Adrenal gland (tissue), 9 donors: ENCODE measurements at regions not wholly inside any gene's neighbourhood (a gene's known extent, or its start where the extent isn't known, plus 50 kb on each side); places are given as distances from the start of the nearest gene placed in this dataset.

ENCODE experiments used
- DNase-seq, 7 donors: peaks; one replicate each; pipeline ENCODE4 v3.0.0-alpha.2; 2019 to 2020
- H3K27ac ChIP-seq, 5 donors: fragments of 200-600 bp; sonication (generic) in 4 of 5; 1 replicate in 3 of 5; 2 replicates in 2 of 5; pipeline versions ENCODE4 v1.5.1 to v1.8.0; 2016 to 2020; ENCODE audit warnings: mild to moderate bottlenecking in 1 of 5
- H3K27me3 ChIP-seq: fragments of 200-600 bp; 2 replicates; pipeline ENCODE4 v1.8.0; 2021
- H3K36me3 ChIP-seq, 2 donors: fragments of 200-600 bp; replicated peaks in 1 of 2; 1 replicate in 1 of 2; 2 replicates in 1 of 2; pipeline versions ENCODE4 v1.5.1 to v1.8.0; 2018 to 2022
- H3K4me1 ChIP-seq, 2 donors: fragments of 200-600 bp; replicated peaks in 1 of 2; 1 replicate in 1 of 2; 2 replicates in 1 of 2; pipeline versions ENCODE4 v1.5.1 to v1.8.0; 2018 to 2021
- H3K4me3 ChIP-seq, 4 donors: fragments of 200-600 bp; sonication (generic) in 3 of 4; one replicate each; pipeline ENCODE4 v1.5.1; 2016 to 2018
- H3K9me3 ChIP-seq, 3 donors: fragments of 200-600 bp; sonication (generic) in 1 of 3; replicated peaks in 1 of 3; 1 replicate in 2 of 3; 2 replicates in 1 of 3; pipeline versions ENCODE4 v1.5.1 to v1.8.0; 2016 to 2021
- CTCF ChIP-seq, 6 experiments: fragments of 450-650 bp in 4 of 6; fragments of 200-600 bp in 2 of 6; sonication (generic) in 1 of 6; IDR thresholded peaks; 1 replicate in 5 of 6; 2 replicates in 1 of 6; pipeline versions ENCODE4 v1.5.1 to v1.8.0; 2016 to 2021; ENCODE audit warnings: antibody characterized with exemption in 6 of 6, mild to moderate bottlenecking in 2 of 6, moderate library complexity in 1 of 6
- POLR2A ChIP-seq, 2 donors: fragments of 450-650 bp; IDR thresholded peaks; one replicate each; pipeline ENCODE4 v1.6.1; 2017; ENCODE audit warnings: antibody characterized with exemption in 2 of 2, mild to moderate bottlenecking in 2 of 2, moderate library complexity in 1 of 2
- WGBS, 4 donors: extraction: QIAGEN DNeasy Blood & Tissue Kit in 2 of 4; methylation state at CpG; one replicate each; pipeline versions ENCODE4 v1.1.5 to v1.1.7; 2013 to 2017; 5-methylcytosine and 5-hydroxymethylcytosine counted together
- intact Hi-C, 2 donors: fragments of 100-400 bp; cut with DNase I; formaldehyde crosslinking; loops; one replicate each; pipeline versions ENCODE4 v1.14.1 to v1.15.0; 2022 to 2023
- donor health status: healthy with polysubstance abuse.
- donor health status: Bipolar disorder and iron deficiency.
- donor health status: DM: yes; HTN: yes; CAD: no.
- donor health status: DM: no; HTN: no; CAD: no.
- donor health status: DM: no; HTN: no; CAD: no.

DNA sequence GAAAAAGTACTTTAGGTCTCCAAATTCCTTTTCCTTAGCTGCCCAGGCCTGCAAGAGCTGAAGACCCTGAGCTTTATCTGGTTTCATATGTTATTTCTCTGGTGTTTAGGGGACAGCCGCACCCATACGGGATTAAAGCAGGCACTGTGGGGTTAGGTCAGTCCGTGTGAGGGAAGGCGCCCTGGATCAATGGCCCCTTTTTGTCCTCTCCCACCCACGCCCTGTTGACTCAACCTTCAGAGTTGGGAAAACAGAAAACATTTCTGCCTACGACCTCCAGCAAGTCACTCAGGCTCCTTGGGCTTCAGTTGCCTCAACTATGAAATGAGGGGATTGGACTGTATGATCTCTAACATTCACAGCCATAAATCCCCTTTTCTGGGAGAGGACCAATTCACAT is 55.2 kb upstream of the BARX2 start:
- no peak for TF ChIP-seq POLR2A (IDR thresholded peaks at IDR 0.05)
- no peak for TF ChIP-seq CTCF (IDR thresholded peaks at IDR 0.05)
- Histone ChIP-seq H3K36me3 (no peaks in the 10 kb centered on the region), H3K4me1 (peaks cover 0 to 4% of the 10 kb centered on the region in 2 donors), H3K27ac (no peak overlapping the region), H3K9me3 (no peaks in the 10 kb centered on the region), H3K4me3 (no peak overlapping the region), H3K27me3 (no peaks in the 10 kb centered on the region)
- intact Hi-C loops = loop anchor here in 1 of 2 donors (10.0 kb wide), 2 partner anchors 96 to 436 kb away; no protein-coding TSS in a partner anchor
- 71 to 83% (median 80%) methylated on average over 6 of the region's 6 CpGs for WGBS, 4 donors
- no peak for DNase-seq

GRCh38 chr11:129319751-129320150 is 55.9 kb upstream of the BARX2 start:
- WGBS, 4 donors = 64 to 73% (median 72%) methylated on average over 4 of the region's 4 CpGs
- TF ChIP-seq POLR2A (IDR thresholded peaks at IDR 0.05) = no peak
- no peak for TF ChIP-seq CTCF (IDR thresholded peaks at IDR 0.05)
- intact Hi-C loops = loop anchor here in 1 of 2 donors (10.0 kb wide), 2 partner anchors 95 to 435 kb away; no protein-coding TSS in a partner anchor
- Histone ChIP-seq H3K4me1 (peaks cover 0 to 4% of the 10 kb centered on the region in 2 donors), H3K27me3 (no peaks in the 10 kb centered on the region), H3K27ac (no peak overlapping the region), H3K36me3 (no peaks in the 10 kb centered on the region), H3K4me3 (no peak overlapping the region), H3K9me3 (no peaks in the 10 kb centered on the region)
- no peak for DNase-seq

DNA sequence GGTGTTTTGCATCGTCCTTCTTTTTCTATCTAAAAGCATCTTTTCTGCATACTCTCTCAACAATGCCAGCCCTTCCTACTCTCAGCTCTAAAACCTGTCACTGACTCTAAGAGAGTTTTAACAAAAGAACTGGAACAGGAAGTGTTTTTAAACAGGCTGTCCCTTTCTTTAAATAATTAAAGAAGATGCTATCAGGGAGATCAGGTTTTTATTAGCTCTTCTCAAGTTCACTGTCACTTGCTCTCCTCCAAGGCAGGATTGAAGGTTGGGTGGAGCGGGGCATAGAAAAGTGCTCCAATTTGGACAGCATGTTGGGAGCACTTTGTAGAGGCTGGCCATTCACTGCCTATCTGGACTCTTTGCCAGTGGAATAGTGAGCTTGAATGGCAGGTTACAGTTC is 56.4 kb upstream of the BARX2 start:
- intact Hi-C loops = no loop called here
- WGBS, 4 donors = 88 to 95% (median 91%) methylated on average over 2 of the region's 2 CpGs

DNA sequence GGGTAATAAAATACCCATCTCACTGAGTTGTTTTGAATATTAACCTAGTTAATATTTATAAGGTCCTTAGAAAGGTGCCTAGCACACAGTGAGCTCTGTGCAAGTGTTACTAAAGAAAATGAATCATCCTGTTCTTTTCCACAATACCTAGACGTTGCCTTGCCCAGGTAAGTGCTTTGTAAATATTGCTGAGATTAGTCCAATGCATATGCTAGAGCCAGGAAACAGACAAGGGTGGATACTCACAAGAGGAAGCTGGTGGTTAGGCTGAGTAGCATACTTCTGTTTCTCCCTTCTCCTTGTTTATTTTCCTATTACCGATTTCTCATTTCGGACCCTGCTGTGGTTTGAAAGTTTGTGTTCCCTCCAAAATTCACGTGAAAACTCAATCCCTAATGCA is 58.1 kb upstream of the BARX2 start:
- Histone ChIP-seq H3K36me3 (no peaks in the 10 kb centered on the region), H3K9me3 (no peaks in the 10 kb centered on the region), H3K27me3 (no peaks in the 10 kb centered on the region), H3K27ac (no peak overlapping the region), H3K4me1 (peaks cover 0 to 4% of the 10 kb centered on the region in 2 donors), H3K4me3 (no peak overlapping the region)
- no peak for DNase-seq
- WGBS, 4 donors = 54 to 74% (median 65%) methylated on average over 4 of the region's 4 CpGs
- intact Hi-C loops = no loop called here
- TF ChIP-seq POLR2A (IDR thresholded peaks at IDR 0.05) (no peak), CTCF (IDR thresholded peaks at IDR 0.05) (no peak)

More for the DNA sequence above, 56.4 kb upstream of the BARX2 start:
- Histone ChIP-seq H3K27me3 (no peaks in the 10 kb centered on the region), H3K9me3 (no peaks in the 10 kb centered on the region), H3K4me3 (no peak overlapping the region), H3K27ac (no peak overlapping the region), H3K4me1 (peaks cover 0 to 4% of the 10 kb centered on the region in 2 donors), H3K36me3 (no peaks in the 10 kb centered on the region)
- TF ChIP-seq CTCF (IDR thresholded peaks at IDR 0.05) (no peak), POLR2A (IDR thresholded peaks at IDR 0.05) (no peak)
- DNase-seq = no peak
